Hepatocyte (in vitro differentiated cells): ENCODE measurements at regions not wholly inside any gene's neighbourhood (a gene's known extent, or its start where the extent isn't known, plus 50 kb on each side); places are given as distances from the start of the nearest gene placed in this dataset.

ENCODE experiments used
- EZH2 ChIP-seq: fragments of 200-600 bp; sonication (generic); IDR thresholded peaks from 2 replicates; pipeline ENCODE4 v1.6.1; 2016; ENCODE audit warnings: antibody characterized with exemption, mild to moderate bottlenecking, borderline replicate concordance
- EZH2phosphoT487 ChIP-seq: fragments of 200-600 bp; sonication (generic); IDR thresholded peaks from one replicate; pipeline ENCODE4 v1.6.1; 2018; ENCODE audit warnings: antibody characterized with exemption, mild to moderate bottlenecking, low read depth, moderate library complexity; ENCODE audit not compliant: unreplicated experiment, severe bottlenecking
- TF ChIP-seq, protein P1 (sequence below): fragments of 200-600 bp; sonication (generic); IDR thresholded peaks from 2 replicates; pipeline ENCODE4 v1.5.1; 2016; ENCODE audit warnings: antibody characterized with exemption, mild to moderate bottlenecking; ENCODE audit not compliant: poor library complexity

DNA sequence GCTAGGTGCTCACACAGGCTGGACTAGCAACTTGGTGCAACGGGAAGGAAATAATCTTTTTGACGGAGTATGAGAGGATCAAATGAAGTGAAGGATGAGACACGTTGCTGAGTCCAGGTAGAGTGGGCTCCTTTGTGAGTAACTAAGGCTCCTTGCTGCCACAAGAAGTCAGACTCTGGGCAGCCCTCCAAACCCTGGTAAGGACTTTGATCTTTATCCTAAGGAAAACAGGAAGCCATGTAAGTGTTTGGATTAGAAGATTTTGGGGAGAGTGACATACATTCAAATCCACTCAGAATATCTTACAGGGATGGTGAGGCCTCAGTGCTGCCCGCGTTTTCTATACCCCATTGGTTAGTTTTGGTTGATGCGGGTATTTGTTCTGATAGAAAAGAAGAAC is 155.9 kb upstream of the RAG2 start:
- no peak for TF ChIP-seq EZH2
- TF ChIP-seq, protein P1, sequence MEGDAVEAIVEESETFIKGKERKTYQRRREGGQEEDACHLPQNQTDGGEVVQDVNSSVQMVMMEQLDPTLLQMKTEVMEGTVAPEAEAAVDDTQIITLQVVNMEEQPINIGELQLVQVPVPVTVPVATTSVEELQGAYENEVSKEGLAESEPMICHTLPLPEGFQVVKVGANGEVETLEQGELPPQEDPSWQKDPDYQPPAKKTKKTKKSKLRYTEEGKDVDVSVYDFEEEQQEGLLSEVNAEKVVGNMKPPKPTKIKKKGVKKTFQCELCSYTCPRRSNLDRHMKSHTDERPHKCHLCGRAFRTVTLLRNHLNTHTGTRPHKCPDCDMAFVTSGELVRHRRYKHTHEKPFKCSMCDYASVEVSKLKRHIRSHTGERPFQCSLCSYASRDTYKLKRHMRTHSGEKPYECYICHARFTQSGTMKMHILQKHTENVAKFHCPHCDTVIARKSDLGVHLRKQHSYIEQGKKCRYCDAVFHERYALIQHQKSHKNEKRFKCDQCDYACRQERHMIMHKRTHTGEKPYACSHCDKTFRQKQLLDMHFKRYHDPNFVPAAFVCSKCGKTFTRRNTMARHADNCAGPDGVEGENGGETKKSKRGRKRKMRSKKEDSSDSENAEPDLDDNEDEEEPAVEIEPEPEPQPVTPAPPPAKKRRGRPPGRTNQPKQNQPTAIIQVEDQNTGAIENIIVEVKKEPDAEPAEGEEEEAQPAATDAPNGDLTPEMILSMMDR: no peak
- TF ChIP-seq EZH2phosphoT487: no peak
